HG02973 (cell line): ENCODE measurements at regions not wholly inside any gene's neighbourhood (a gene's known extent, or its start where the extent isn't known, plus 50 kb on each side); places are given as distances from the start of the nearest gene placed in this dataset.

Experiments used
- ATAC-seq: cut with Tn5 transposase; IDR thresholded peaks from one replicate; pipeline ENCODE4 v1.9.1; 2021; ENCODE audit warnings: moderate library complexity; ENCODE audit not compliant: unreplicated experiment

- no peak for ATAC-seq
Measured at GRCh38 chr3:159123877-159124276, 322.0 kb downstream of the MFSD1 start.

DNA sequence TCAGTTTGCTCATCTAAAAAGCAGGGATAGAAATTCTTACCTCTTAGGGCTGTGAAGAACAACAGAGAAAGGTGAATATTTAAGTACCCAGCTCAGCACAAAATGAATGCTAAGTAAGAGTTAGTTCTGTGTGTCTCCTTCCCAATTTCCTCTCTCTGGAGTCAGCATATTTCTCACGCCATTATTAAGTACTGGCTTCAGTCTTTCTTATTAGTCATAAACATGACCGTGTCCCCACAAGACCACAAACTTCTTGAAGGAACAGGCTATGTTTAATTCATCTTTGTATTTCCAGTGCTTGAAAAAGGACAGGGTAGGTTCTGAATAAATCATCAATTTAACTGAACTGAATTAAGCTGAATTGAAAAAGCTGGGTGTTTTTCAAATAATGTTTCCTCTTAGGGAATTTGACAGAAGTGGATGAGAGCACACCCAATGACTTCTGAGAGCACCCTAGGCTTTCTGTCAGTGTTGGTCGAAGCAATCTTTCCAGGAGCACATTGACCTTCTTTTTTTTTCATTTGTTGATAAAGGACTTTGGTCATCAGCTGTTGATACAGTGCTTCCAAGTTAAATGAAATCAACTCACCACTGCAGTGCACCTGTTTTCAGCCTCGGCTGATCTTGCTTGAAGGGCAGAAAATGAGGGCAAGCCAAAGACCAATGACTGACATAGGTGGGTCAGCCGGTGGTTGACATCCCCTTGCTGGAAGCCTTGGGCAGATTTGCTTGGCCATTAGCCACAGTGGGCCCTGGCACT is 324.6 kb downstream of the MFSD1 start:
- ATAC-seq = no peak

GRCh38 chr3:159127021-159127392 is 325.2 kb downstream of the MFSD1 start:
- ATAC-seq = no peak

DNA sequence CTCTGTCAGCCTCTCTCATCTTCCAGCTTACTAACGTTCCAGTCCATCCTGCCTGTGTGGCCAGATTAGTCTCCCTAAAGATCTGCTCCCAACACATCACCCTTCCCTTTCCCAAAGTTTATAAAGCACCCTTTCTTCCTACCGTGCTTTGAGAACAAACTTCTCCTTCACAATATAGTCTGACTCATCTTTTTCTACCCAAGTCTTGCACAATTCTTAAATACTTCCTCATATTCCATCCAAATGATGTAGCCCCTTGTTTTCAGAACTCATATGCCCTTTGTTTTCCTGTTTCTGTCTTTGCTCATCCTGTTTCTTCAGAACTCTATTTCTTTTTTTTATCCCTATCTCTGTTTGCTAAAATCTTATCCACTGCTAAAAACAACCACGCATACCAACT is 326.8 kb downstream of the MFSD1 start:
- no peak for ATAC-seq

DNA sequence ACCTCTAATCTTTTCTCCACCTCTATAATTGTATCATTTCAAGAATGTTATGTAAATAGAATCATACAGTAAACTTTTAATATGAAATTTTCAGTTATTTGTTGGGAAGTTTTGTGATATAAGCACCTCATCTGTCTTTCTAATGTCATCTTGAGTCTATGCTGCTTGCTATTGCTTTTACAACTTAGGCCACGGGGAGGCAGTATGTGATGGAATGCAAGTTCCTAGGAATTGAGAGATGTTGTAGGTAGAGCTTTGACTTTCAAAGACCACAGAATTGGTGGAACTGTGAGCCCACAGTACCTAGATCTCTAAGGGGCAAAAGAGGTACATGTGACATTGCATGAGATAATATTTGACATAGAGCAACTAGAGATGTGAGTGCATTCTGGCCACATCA is 328.3 kb downstream of the MFSD1 start:
- ATAC-seq = peak; percentile 60

GRCh38 chr3:159131376-159131775 is 329.5 kb downstream of the MFSD1 start:
- no peak for ATAC-seq

DNA sequence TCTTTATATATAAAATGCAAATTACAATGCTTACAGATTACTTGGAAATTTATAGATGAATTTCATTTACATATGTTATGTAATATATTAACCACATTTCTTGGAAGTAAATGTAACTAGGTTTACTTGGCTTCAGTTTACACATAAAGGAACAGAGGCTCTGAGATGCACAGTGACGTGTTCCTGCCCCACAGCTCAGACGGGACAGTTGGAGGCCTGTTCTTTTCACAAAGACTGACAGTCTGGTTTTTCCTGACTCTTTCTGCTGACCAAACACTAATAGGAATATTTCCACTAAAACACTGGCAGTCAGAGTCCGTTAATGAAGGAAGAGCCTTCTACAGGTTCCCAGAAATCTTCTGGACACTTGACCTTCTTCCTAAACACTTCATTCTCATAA is 336.1 kb downstream of the MFSD1 start:
- no peak for ATAC-seq

DNA sequence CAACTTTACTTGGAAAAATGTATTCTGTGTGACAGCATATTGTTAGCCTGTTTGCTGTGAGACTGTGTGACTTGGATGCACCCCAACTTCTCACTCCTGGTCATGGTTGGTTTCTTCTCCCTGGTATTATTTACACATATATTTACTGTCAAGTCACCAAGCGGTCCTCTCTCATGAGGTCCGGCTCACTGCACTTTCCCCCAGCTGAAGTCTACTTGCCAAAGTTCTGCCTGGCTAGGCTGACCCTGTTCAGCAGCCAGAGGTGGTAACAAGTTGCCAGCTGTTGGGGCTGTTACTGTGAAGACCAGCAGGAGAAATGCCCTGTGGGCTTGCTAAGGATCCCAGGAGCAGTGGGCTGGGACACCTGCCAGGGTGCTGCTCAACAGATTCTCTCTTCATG is 337.5 kb downstream of the MFSD1 start:
- no peak for ATAC-seq

DNA sequence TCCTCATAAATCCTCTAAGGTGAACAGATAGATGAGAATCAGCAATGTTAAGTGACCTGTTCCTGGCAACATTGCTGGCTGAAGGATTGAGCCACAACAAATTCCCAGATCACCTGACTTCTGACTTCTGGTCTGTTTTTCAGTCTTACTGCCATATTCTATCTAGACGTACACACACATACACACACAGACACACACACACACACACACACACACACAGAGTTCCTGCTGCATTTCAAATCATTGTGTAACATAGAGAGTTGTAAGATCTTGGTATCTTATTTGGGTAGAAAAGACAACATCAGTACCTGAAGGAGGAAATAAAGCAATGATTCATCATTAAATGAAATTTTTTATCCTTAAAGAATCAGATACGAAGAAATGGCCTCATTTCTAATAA is 342.6 kb downstream of the MFSD1 start:
- ATAC-seq = no peak

DNA sequence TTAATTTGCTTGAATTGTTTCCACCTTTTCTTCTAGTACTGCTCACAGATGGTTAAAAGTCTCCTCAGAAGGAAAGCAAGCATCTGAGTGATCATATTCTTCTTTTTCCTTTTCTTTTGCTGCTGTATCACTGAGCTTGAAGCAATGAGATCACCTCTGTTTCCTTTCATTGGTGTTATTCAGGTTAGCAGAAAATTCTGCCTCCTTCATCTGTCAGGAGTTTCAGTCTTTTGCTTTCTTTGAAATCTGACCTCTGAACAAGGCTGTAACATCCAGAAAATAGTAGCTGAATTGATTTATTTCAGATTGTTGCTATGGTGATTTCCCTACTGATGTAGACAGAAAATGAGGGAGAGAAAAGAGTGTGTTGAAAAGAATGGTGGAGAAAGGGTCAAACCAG is 343.0 kb downstream of the MFSD1 start:
- ATAC-seq = no peak

GRCh38 chr3:159146392-159146791 is 344.5 kb downstream of the MFSD1 start:
- no peak for ATAC-seq

DNA sequence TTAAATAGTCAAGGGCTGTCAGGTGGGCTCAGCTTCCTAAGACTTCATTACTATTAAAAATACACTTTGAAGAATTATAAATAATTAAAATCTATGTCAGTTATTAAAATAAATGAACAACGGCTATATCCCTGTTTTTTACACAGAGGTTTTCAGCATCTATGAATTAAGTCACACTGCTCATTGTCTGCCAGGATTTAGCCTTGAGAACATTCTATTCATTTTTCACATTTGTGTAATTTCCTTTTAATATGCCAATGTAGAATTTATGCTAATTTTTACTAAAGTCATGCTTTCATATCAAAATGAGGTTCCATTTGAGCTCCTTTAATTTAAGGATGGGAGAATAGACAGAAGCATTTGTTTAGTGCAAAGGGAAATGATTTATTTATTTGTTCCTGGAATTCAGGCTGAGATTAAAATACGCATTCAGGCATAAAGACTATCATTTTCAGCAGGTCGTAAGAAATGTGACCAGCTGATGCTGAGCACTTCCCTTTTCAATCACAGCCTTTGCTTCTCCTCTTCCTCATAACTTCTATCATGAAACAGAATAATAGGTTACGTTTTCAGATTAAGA is 345.1 kb downstream of the MFSD1 start:
- no peak for ATAC-seq

- ATAC-seq = no peak
Measured at GRCh38 chr3:159147813-159148212, 346.0 kb downstream of the MFSD1 start.

GRCh38 chr3:159148466-159148865 is 346.6 kb downstream of the MFSD1 start:
- no peak for ATAC-seq

DNA sequence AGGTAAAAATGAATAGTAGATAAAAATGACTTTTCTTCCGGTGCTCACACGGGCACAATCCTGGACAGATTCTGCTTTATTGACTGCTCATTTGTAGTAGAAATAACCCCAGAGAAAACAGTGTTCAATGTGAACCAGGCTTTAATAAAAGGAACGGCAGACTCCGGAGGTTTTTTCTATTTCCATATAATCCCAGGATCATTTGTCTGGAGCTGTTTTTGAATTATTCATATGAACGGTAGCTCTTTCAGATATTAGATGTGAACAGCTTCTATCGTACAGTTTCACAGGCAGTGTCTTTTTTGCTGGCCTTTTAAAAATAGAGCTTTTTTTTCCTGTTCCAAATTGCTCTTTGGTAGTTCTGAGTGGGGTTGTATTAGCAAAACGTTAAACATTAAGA is 347.3 kb downstream of the MFSD1 start:
- no peak for ATAC-seq

DNA sequence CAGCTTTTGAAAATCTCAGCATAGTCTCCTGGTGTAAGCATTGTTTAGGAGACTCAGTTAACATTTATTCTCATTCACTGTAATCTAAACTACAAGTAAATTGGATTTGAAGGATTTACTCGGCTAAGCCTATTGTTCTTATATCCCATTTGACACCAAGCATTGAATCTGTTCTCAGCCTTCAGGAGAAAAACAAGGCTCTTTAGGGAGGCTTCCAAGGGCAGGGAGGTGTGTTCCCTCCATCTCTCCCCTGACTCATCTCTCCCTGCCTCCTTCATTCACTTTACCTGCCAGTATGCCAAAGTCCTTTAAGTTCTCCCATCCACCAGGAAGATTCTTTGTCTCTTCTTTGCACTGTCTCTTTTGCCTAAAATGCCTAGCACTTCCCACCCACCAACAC is 347.8 kb downstream of the MFSD1 start:
- no peak for ATAC-seq

DNA sequence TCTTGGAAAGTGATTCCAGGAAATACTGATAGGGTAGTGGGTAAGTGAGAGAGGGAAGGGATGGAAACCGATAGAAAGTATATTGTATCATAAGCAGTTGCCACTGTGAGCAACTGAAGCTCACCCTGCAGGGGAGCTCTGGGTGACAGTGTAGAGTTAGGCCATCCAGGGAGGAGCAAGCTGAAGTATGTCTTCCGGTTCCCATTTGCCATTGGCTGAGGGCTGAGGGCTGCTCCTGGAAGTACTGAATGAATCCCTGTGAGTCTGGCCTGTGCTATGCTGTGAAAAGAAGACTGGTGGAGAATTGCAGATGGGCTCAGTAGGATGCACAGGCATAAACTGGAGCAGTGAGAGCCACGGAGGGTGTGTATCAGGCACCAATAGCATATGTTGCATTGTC is 348.3 kb downstream of the MFSD1 start:
- ATAC-seq = no peak

GRCh38 chr3:159151130-159151529 is 349.3 kb downstream of the MFSD1 start:
- no peak for ATAC-seq

DNA sequence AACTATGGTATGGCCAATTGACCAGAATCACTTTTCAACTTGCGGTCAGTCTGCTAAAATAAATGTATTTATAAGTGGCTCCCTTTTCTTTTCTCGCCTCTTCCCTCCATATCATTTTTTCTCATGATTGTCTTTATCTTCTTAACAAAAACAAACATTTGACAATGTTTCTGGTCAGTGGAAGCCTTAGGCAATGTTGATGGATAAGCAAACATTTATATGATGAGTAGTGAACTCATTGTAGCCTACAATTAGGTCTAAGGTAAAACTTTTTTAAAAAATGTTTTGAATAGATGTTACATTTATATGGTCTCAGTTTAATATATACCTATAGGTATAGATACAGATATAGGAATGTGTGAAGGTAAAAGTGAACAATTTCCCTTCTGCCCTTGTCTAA is 355.4 kb downstream of the MFSD1 start:
- no peak for ATAC-seq

GRCh38 chr3:159158213-159158612 is 356.4 kb downstream of the MFSD1 start:
- no peak for ATAC-seq

- no peak for ATAC-seq
Measured at GRCh38 chr3:159158801-159159200, 356.9 kb downstream of the MFSD1 start.

DNA sequence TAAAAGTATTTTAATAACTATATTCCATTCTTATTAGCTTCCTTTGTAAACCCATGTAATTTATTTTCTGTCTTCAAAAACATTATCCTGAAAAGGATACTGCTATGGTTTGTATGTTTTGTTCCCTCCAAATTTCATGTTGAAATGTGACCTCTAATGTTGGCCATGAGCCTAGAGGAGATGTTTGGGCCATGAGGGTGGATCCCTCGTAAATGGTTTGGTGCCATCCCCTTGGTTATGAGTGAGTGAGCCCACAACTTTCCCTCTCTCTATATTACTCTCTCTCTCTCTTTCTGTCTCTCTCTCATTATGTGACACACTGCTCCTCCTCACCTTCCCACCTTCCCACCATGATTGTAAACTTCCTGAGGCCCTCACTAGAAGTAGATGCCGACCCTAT is 357.7 kb downstream of the MFSD1 start:
- no peak for ATAC-seq

DNA sequence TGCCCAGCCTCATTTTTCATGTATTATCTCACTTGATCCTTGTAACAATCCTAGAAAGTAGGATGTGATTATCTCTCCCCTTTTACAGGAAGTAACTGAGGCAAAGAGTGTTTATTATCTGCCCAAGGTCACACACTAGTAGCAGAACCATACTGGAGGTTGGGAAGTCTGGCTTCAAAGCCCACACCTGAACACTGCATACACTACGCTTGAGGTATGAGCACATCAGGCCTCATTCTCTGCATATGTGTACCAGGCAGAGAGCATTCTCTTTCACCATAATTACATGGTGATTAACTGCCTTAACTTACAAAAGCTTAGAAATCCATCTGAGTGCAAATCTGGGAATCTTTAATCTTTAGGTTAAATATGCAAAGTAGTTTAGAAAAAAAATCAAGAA is 361.8 kb downstream of the MFSD1 start:
- ATAC-seq = no peak
